ENCODE measurements at regions not wholly inside any gene's neighbourhood (a gene's known extent, or its start where the extent isn't known, plus 50 kb on each side); places are given as distances from the start of the nearest gene placed in this dataset.

- DNase-seq (ENCODE audit: low spot score): no peak
- no peak for TF ChIP-seq CTCF (IDR thresholded peaks at IDR 0.05; ENCODE audit: extremely low read depth, missing control alignments)
Measured at GRCh38 chr16:76190480-76190879, 86.7 kb upstream of the CNTNAP4 start.

- no peak for TF ChIP-seq CTCF (IDR thresholded peaks at IDR 0.05; ENCODE audit: extremely low read depth, missing control alignments)
- DNase-seq (ENCODE audit: low spot score): no peak
Measured at GRCh38 chr16:76193906-76194615, 83.1 kb upstream of the CNTNAP4 start.

- no peak for DNase-seq (ENCODE audit: low spot score)
- no peak for TF ChIP-seq CTCF (IDR thresholded peaks at IDR 0.05; ENCODE audit: extremely low read depth, missing control alignments)
Measured at GRCh38 chr16:76194616-76195015, 82.6 kb upstream of the CNTNAP4 start.

- no peak for TF ChIP-seq CTCF (IDR thresholded peaks at IDR 0.05; ENCODE audit: extremely low read depth, missing control alignments)
- DNase-seq (ENCODE audit: low spot score): no peak
Measured at GRCh38 chr16:76195056-76195455, 82.1 kb upstream of the CNTNAP4 start.

GRCh38 chr16:76195648-76196047 is 81.6 kb upstream of the CNTNAP4 start:
- DNase-seq (ENCODE audit: low spot score): no peak
- no peak for TF ChIP-seq CTCF (IDR thresholded peaks at IDR 0.05; ENCODE audit: extremely low read depth, missing control alignments)

GRCh38 chr16:76197900-76198299 is 79.3 kb upstream of the CNTNAP4 start:
- TF ChIP-seq CTCF (IDR thresholded peaks at IDR 0.05; ENCODE audit: extremely low read depth, missing control alignments): no peak
- DNase-seq (ENCODE audit: low spot score): no peak

- no peak for TF ChIP-seq CTCF (IDR thresholded peaks at IDR 0.05; ENCODE audit: extremely low read depth, missing control alignments)
- DNase-seq (ENCODE audit: low spot score): no peak
Measured at GRCh38 chr16:76199681-76200220, 77.5 kb upstream of the CNTNAP4 start.
